ENCODE measurements at regions not wholly inside any gene's neighbourhood (a gene's known extent, or its start where the extent isn't known, plus 50 kb on each side); places are given as distances from the start of the nearest gene placed in this dataset.

DNA sequence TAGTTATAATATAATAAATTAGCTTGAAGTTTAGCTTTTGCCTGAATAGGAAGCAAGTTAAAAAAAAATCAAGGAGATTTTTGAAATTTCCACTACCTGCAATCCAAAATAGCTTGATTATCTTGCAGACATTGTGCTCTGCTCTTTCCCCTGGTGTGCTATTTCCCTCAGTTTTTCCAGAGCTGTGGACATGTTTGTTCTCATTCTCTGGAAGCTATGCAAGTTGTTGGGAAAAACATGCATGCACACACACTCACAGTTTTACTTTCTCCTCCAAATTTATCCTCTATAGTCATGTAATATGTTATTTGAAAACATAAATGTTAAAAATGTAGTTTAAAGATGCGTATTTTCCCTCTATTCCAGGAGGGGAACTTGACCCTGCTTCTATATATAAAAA is 225.8 kb upstream of the ARSJ start:
- TF ChIP-seq, protein P1, sequence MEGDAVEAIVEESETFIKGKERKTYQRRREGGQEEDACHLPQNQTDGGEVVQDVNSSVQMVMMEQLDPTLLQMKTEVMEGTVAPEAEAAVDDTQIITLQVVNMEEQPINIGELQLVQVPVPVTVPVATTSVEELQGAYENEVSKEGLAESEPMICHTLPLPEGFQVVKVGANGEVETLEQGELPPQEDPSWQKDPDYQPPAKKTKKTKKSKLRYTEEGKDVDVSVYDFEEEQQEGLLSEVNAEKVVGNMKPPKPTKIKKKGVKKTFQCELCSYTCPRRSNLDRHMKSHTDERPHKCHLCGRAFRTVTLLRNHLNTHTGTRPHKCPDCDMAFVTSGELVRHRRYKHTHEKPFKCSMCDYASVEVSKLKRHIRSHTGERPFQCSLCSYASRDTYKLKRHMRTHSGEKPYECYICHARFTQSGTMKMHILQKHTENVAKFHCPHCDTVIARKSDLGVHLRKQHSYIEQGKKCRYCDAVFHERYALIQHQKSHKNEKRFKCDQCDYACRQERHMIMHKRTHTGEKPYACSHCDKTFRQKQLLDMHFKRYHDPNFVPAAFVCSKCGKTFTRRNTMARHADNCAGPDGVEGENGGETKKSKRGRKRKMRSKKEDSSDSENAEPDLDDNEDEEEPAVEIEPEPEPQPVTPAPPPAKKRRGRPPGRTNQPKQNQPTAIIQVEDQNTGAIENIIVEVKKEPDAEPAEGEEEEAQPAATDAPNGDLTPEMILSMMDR (IDR thresholded peaks at IDR 0.05): no peak
- TF ChIP-seq POLR2A (IDR thresholded peaks at IDR 0.05) (no peak), POLR2AphosphoS5 (IDR thresholded peaks at IDR 0.05) (no peak), EP300 (IDR thresholded peaks at IDR 0.05) (no peak)

Measured in sigmoid colon (tissue), 4 donors.